ENCODE measurements at regions not wholly inside any gene's neighbourhood (a gene's known extent, or its start where the extent isn't known, plus 50 kb on each side); places are given as distances from the start of the nearest gene placed in this dataset.

- TF ChIP-seq CTCF (conservative IDR thresholded peaks at IDR 0.05), result no peak
- no peak for DNase-seq (ENCODE audit: extremely low spot score, unreplicated experiment)
- H3K4me1 Mint-ChIP-seq (ENCODE audit: unreplicated experiment), result no peaks in the 10 kb centered on the region
- no peaks in the 10 kb centered on the region for H3K27me3 Mint-ChIP-seq
- no peaks in the 10 kb centered on the region for H3K9me3 Mint-ChIP-seq
- no peak overlapping the region for H3K4me3 Mint-ChIP-seq
- no peaks in the 10 kb centered on the region for H3K36me3 Mint-ChIP-seq
- H3K27ac Mint-ChIP-seq, result no peak overlapping the region
Measured at GRCh38 chr18:1045658-1046057, 141.0 kb downstream of the ADCYAP1 start.

GRCh38 chr18:1047406-1047805, 142.7 kb downstream of the ADCYAP1 start:
- H3K27ac Mint-ChIP-seq, result no peak overlapping the region
- no peaks in the 10 kb centered on the region for H3K4me1 Mint-ChIP-seq (ENCODE audit: unreplicated experiment)
- H3K36me3 Mint-ChIP-seq, result no peaks in the 10 kb centered on the region
- no peak for TF ChIP-seq CTCF (conservative IDR thresholded peaks at IDR 0.05)
- H3K4me3 Mint-ChIP-seq, result no peak overlapping the region
- DNase-seq (ENCODE audit: extremely low spot score, unreplicated experiment), result no peak
- H3K27me3 Mint-ChIP-seq, result no peaks in the 10 kb centered on the region
- H3K9me3 Mint-ChIP-seq, result no peaks in the 10 kb centered on the region

GRCh38 chr18:1048032-1048431, 143.4 kb downstream of the ADCYAP1 start:
- DNase-seq (ENCODE audit: extremely low spot score, unreplicated experiment), result no peak
- Mint-ChIP-seq H3K27me3 (no peaks in the 10 kb centered on the region), H3K27ac (no peak overlapping the region), H3K4me3 (no peak overlapping the region), H3K9me3 (no peaks in the 10 kb centered on the region), H3K4me1 (ENCODE audit: unreplicated experiment) (no peaks in the 10 kb centered on the region), H3K36me3 (no peaks in the 10 kb centered on the region)
- no peak for TF ChIP-seq CTCF (conservative IDR thresholded peaks at IDR 0.05)

- no peaks in the 10 kb centered on the region for H3K36me3 Mint-ChIP-seq
- H3K27ac Mint-ChIP-seq, result no peak overlapping the region
- TF ChIP-seq CTCF (conservative IDR thresholded peaks at IDR 0.05), result no peak
- H3K9me3 Mint-ChIP-seq, result no peaks in the 10 kb centered on the region
- H3K4me3 Mint-ChIP-seq, result no peak overlapping the region
- no peak for DNase-seq (ENCODE audit: extremely low spot score, unreplicated experiment)
- no peaks in the 10 kb centered on the region for H3K4me1 Mint-ChIP-seq (ENCODE audit: unreplicated experiment)
- H3K27me3 Mint-ChIP-seq, result no peaks in the 10 kb centered on the region
Measured at GRCh38 chr18:1049173-1049572, 144.5 kb downstream of the ADCYAP1 start.

GRCh38 chr18:1050012-1050657, 145.5 kb downstream of the ADCYAP1 start:
- no peaks in the 10 kb centered on the region for H3K27me3 Mint-ChIP-seq
- H3K36me3 Mint-ChIP-seq, result no peaks in the 10 kb centered on the region

More at GRCh38 chr18:1050012-1050657, 145.5 kb downstream of the ADCYAP1 start:
- Mint-ChIP-seq H3K9me3 (no peaks in the 10 kb centered on the region), H3K4me3 (no peak overlapping the region), H3K27ac (no peak overlapping the region), H3K4me1 (ENCODE audit: unreplicated experiment) (no peaks in the 10 kb centered on the region)
- no peak for DNase-seq (ENCODE audit: extremely low spot score, unreplicated experiment)
- no peak for TF ChIP-seq CTCF (conservative IDR thresholded peaks at IDR 0.05)
